K562 (cell line): ENCODE measurements at regions not wholly inside any gene's neighbourhood (a gene's known extent, or its start where the extent isn't known, plus 50 kb on each side); places are given as distances from the start of the nearest gene placed in this dataset.

ENCODE experiments used
- ATAC-seq: fragments of 200-7000 bp; cut with Tn5 transposase; 3 replicates; pipeline ENCODE4 v1.9.1; 2020; ENCODE audit warnings: moderate library complexity
- BruUV-seq: library from RNA; stranded (reverse); fragments of 400-500 nt; replicated peaks from 2 replicates; lab custom pipeline; 2021; lab: Mats Ljungman, UMichigan
- CTCF ChIA-PET: fragments of 300-600 bp; formaldehyde crosslinking; extraction: SDS; loops from one replicate; lab custom pipeline; 2021; ENCODE audit warnings: low intra/inter-chr PET ratio; lab: Yijun Ruan, JAX
- POLR2A ChIA-PET: fragments of 300-600, 350-650 bp; sonication (Branson Sonifier 250); formaldehyde crosslinking; extraction: SDS; loops from one replicate; lab custom pipeline; 2021; ENCODE audit warnings: antibody characterized with exemption, inconsistent platforms; lab: Yijun Ruan, JAX
- DNase-seq, 4 experiments: peaks; one replicate each; pipeline versions ENCODE4 v3.0.0 to v3.0.0-alpha.2; 2011 to 2018; ENCODE audit warnings: low spot score in 3 of 4, mixed read lengths in 3 of 4; ENCODE audit errors: extremely low read depth in 1 of 4
- FAIRE-seq: peaks from 2 replicates; lab custom pipeline; 2011; peaks lifted over from hg19 to GRCh38; lab: Jason Lieb, UNC
- H2AFZ ChIP-seq: 2 replicates; pipeline ENCODE4 v1.6.0; 2011; ENCODE audit warnings: low read depth, low read length, control low read depth, inconsistent platforms
- H3K27ac ChIP-seq: fragments of 200-600 bp; 3 replicates; pipeline ENCODE4 v1.8.0; 2011; ENCODE audit warnings: low read depth, mild to moderate bottlenecking, control low read depth, inconsistent platforms, low read length, moderate library complexity, mixed read lengths; ENCODE audit errors: extremely low read depth
- H3K27me3 ChIP-seq, 2 experiments: fragments of 300-600 bp in 1 of 2; 2 replicates in 1 of 2; 3 replicates in 1 of 2; pipeline versions ENCODE4 v1.6.0 to v1.8.0; 2011; ENCODE audit warnings: inconsistent platforms in 2 of 2, low read length in 2 of 2, mild to moderate bottlenecking in 1 of 2, mixed read lengths in 1 of 2, moderate library complexity in 1 of 2; ENCODE audit not compliant: control insufficient read depth in 2 of 2, insufficient read depth in 2 of 2
- H3K36me3 ChIP-seq: fragments of 300-600 bp; 3 replicates; pipeline ENCODE4 v1.8.0; 2011; ENCODE audit warnings: mild to moderate bottlenecking, low read length, inconsistent platforms; ENCODE audit not compliant: control insufficient read depth, insufficient read depth
- H3K4me1 ChIP-seq, 2 experiments: fragments of 200-600 bp in 1 of 2; replicated peaks in 1 of 2; 2 replicates in 1 of 2; 3 replicates in 1 of 2; pipeline versions ENCODE4 v1.5.1 to v1.8.0; 2011; ENCODE audit warnings: inconsistent platforms in 2 of 2, low read length in 2 of 2, mild to moderate bottlenecking in 1 of 2, mixed read lengths in 1 of 2, moderate library complexity in 1 of 2; ENCODE audit not compliant: control insufficient read depth in 2 of 2, insufficient read depth in 2 of 2
- H3K4me2 ChIP-seq: 2 replicates; pipeline ENCODE4 v1.6.1; 2011; ENCODE audit warnings: low read length, control low read depth, inconsistent platforms, mixed read lengths; ENCODE audit not compliant: insufficient read depth
- H3K4me3 ChIP-seq: fragments of 200-600 bp; sonication (generic), shearing (Covaris generic); 2 replicates; pipeline ENCODE4 v1.5.1; 2016; ENCODE audit warnings: control low read depth, inconsistent platforms
- H3K79me2 ChIP-seq: fragments of 200-600 bp; 3 replicates; pipeline ENCODE4 v1.8.0; 2011; ENCODE audit warnings: low read length, inconsistent platforms; ENCODE audit not compliant: control insufficient read depth, insufficient read depth
- H3K9ac ChIP-seq, 2 experiments: 2 replicates each; pipeline versions ENCODE4 v1.6.0 to v1.6.1; 2011; ENCODE audit warnings: low read depth in 2 of 2, low read length in 2 of 2, control low read depth in 1 of 2, inconsistent platforms in 1 of 2, mild to moderate bottlenecking in 1 of 2, mixed read lengths in 1 of 2; ENCODE audit not compliant: insufficient read depth in 1 of 2
- H3K9me1 ChIP-seq: one replicate; pipeline ENCODE4 v1.6.0; 2011; ENCODE audit warnings: inconsistent platforms, mild to moderate bottlenecking, low read length, moderate library complexity; ENCODE audit not compliant: control insufficient read depth, insufficient read depth
- H3K9me3 ChIP-seq: replicated peaks from 2 replicates; pipeline ENCODE4 v1.5.1; 2011; ENCODE audit warnings: low read depth, low read length, inconsistent platforms; ENCODE audit not compliant: control insufficient read depth, insufficient read depth
- H4K20me1 ChIP-seq: replicated peaks from 2 replicates; pipeline ENCODE4 v1.6.1; 2011; ENCODE audit warnings: low read length, inconsistent platforms, mixed read lengths; ENCODE audit not compliant: control insufficient read depth, insufficient read depth
- ASH1L ChIP-seq: fragments of 450-650 bp; IDR thresholded peaks from 2 replicates; pipeline ENCODE4 v1.6.1; 2018; ENCODE audit warnings: borderline replicate concordance, mild to moderate bottlenecking, low read depth; ENCODE audit not compliant: partially characterized antibody
- ATF2 ChIP-seq: sonication (generic); formaldehyde crosslinking; IDR thresholded peaks from 2 replicates; pipeline ENCODE4 v1.8.1; 2022; ENCODE audit warnings: missing genetic modification reagents
- ATF4 ChIP-seq: fragments of 450-650 bp; formaldehyde crosslinking; IDR thresholded peaks from 2 replicates; pipeline ENCODE4 v1.4.0; 2022; ENCODE audit warnings: mild to moderate bottlenecking, moderate library complexity
- DACH1 ChIP-seq: fragments of 450-650 bp; IDR thresholded peaks from 2 replicates; pipeline ENCODE4 v1.6.1; 2018; ENCODE audit not compliant: partially characterized antibody
- FOSL1 ChIP-seq: fragments of 200-800 bp; sonication (Bioruptor generic); conservative IDR thresholded peaks from 2 replicates; pipeline ENCODE4 v1.6.1; 2016; ENCODE audit warnings: missing genetic modification characterization, missing compliant biosample characterization
- NKRF ChIP-seq: fragments of 450-650 bp; IDR thresholded peaks from 2 replicates; pipeline ENCODE4 v1.6.1; 2016; ENCODE audit warnings: borderline replicate concordance
- TCF3 ChIP-seq: sonication (generic); formaldehyde crosslinking; IDR thresholded peaks from 2 replicates; pipeline ENCODE4 v1.4.0; 2020; ENCODE audit warnings: mild to moderate bottlenecking, missing genetic modification reagents
- ZNF23 ChIP-seq: fragments of 250-450 bp; sonication (Bioruptor Pico); IDR thresholded peaks from 2 replicates; pipeline ENCODE4 v1.4.0; 2020; ENCODE audit warnings: mild to moderate bottlenecking
- ZNF707 ChIP-seq: fragments of 250-450 bp; sonication (Bioruptor Pico); conservative IDR thresholded peaks from 2 replicates; pipeline ENCODE4 v1.8.0; 2022; ENCODE audit warnings: inconsistent platforms, mild to moderate bottlenecking, moderate library complexity
- WGBS: fragments of 100-300 bp; shearing (Covaris generic); methylation state at CpG from one replicate; pipeline ENCODE4 v1.1.6; 2016; ENCODE audit warnings: low coverage, mixed read lengths; ENCODE audit not compliant: insufficient coverage; ENCODE audit errors: missing lambda C conversion rate; 5-methylcytosine and 5-hydroxymethylcytosine counted together
- in situ Hi-C: fragments of 300-500 bp; cut with MboI; formaldehyde crosslinking; loops from 4 replicates; pipeline ENCODE4 v1.15.0; 2018; ENCODE audit warnings: inconsistent platforms, mixed read lengths
- intact Hi-C: fragments of 100-400 bp; cut with micrococcal nuclease; formaldehyde crosslinking; loops from 2 replicates; pipeline ENCODE4 v1.14.2; 2022
- TF ChIP-seq, protein P1 (sequence below): IDR thresholded peaks from 2 replicates; pipeline ENCODE4 v1.6.1; 2011; ENCODE audit warnings: borderline replicate concordance, low read depth, mild to moderate bottlenecking, moderate library complexity, low read length; ENCODE audit not compliant: insufficient read depth, poor library complexity, severe bottlenecking

DNA sequence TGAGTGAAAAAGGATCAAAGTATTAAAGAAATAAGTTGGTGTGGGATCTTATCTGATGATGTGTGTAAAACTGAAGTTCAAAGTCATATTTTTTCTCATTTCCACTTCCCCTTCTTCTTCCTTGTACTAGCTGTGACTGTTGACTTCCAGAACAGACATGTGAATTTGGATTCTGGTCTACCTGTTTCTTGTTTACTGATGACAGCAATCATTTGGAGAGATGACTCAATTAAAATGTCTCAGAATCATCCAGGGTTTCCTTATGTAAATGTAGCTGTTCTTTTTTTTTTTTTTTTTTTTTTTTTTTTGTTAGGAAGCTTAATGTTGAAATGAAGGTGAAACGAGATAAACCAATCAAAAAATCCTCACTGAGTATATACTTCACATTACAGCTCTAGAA, 819.9 kb upstream of the PIK3C3 start:
- Histone ChIP-seq H3K9me3 (no peaks in the 10 kb centered on the region; the same call in 1 of the 2 replicates), H3K4me2 (no peak overlapping the region), H2AFZ (no peak overlapping the region), H3K36me3 (no peaks in the 10 kb centered on the region), H3K27me3 (no peaks in the 10 kb centered on the region), H3K79me2 (no peaks in the 10 kb centered on the region), H3K27ac (no peak overlapping the region), H3K9me1 (no peaks in the 10 kb centered on the region), H3K4me3 (no peak overlapping the region), H3K4me1 (no peaks in the 10 kb centered on the region), H3K9ac (no peak overlapping the region), H4K20me1 (no peaks in the 10 kb centered on the region)
- BruUV-seq, result no TSS peak
- CTCF ChIA-PET, result no interaction called here
- ATAC-seq, result no peak
- FAIRE-seq, result no peak
- TF ChIP-seq TCF3 (CRISPR knock-in tag) (no peak), ZNF707 (CRISPR knock-in tag) (no peak), FOSL1 (tag) (no peak), ZNF23 (no peak), DACH1 (no peak)
- in situ Hi-C loops, result no loop called here
- no peak for DNase-seq
- POLR2A ChIA-PET, result no interaction called here
- 0% methylated on average over 1 of the region's 1 CpG for WGBS
- intact Hi-C loops, result no loop called here

DNA sequence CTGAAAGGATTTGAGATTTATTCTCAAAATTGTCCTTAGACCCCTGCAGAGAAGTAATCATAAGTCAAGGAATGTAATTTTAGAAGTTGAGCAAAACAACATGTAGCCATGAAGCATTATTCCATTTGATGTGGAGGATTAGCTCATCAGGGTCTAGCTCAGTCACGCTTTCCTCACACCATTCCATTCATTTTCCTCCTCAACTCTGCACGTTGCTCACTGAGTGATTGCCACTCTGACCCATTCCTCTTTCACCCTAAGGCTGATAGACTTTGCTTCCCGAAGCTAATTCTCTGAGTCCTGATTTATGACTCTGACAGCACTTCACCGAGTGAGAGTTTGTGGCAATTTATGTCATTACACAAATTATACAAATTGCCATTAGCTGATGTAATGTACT, 820.6 kb upstream of the PIK3C3 start:
- ChIA-PET CTCF (no interaction called here), POLR2A (no interaction called here)
- in situ Hi-C loops (no loop called here), intact Hi-C loops (no loop called here)
- ATAC-seq (no peak), FAIRE-seq (no peak), DNase-seq (no peak)
- H3K9me1 ChIP-seq, result no peaks in the 10 kb centered on the region
- BruUV-seq, result no TSS peak
- H3K79me2 ChIP-seq, result no peaks in the 10 kb centered on the region
- no peak overlapping the region for H2AFZ ChIP-seq
- no peak overlapping the region for H3K27ac ChIP-seq
- no peaks in the 10 kb centered on the region; the same call in 1 of the 2 replicates for H3K9me3 ChIP-seq
- no peaks in the 10 kb centered on the region for H3K4me1 ChIP-seq
- no peak overlapping the region for H3K4me2 ChIP-seq
- H3K36me3 ChIP-seq, result no peaks in the 10 kb centered on the region
- H3K27me3 ChIP-seq, result no peaks in the 10 kb centered on the region
- WGBS, result 1% methylated on average over 4 of the region's 4 CpGs
- H4K20me1 ChIP-seq, result no peaks in the 10 kb centered on the region
- no peak overlapping the region for H3K9ac ChIP-seq
- no peak overlapping the region for H3K4me3 ChIP-seq
- TF ChIP-seq ASH1L (no peak), ATF2 (CRISPR knock-in tag) (no peak), NKRF (no peak), ATF4 (CRISPR knock-in tag) (no peak)
- TF ChIP-seq, protein P1, sequence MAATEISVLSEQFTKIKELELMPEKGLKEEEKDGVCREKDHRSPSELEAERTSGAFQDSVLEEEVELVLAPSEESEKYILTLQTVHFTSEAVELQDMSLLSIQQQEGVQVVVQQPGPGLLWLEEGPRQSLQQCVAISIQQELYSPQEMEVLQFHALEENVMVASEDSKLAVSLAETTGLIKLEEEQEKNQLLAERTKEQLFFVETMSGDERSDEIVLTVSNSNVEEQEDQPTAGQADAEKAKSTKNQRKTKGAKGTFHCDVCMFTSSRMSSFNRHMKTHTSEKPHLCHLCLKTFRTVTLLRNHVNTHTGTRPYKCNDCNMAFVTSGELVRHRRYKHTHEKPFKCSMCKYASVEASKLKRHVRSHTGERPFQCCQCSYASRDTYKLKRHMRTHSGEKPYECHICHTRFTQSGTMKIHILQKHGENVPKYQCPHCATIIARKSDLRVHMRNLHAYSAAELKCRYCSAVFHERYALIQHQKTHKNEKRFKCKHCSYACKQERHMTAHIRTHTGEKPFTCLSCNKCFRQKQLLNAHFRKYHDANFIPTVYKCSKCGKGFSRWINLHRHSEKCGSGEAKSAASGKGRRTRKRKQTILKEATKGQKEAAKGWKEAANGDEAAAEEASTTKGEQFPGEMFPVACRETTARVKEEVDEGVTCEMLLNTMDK, result no peak
